ELR (cell line): ENCODE measurements at regions not wholly inside any gene's neighbourhood (a gene's known extent, or its start where the extent isn't known, plus 50 kb on each side); places are given as distances from the start of the nearest gene placed in this dataset.
A peak's percentile ranks its signal among the peaks of the same experiment; 100 is the strongest.

ENCODE experiments used
- DNase-seq: peaks from one replicate; pipeline ENCODE4 v3.0.0-alpha.2; 2015; ENCODE audit warnings: low read depth

- DNase-seq = no peak
These were observed 551.7 kb upstream of the INTU start for GRCh38 chr4:127081041-127081440.

- no peak for DNase-seq
These were observed 549.8 kb upstream of the INTU start for GRCh38 chr4:127082986-127083385.

GRCh38 chr4:127084666-127085065, 548.1 kb upstream of the INTU start:
- DNase-seq = no peak

- DNase-seq = no peak
These were observed 535.7 kb upstream of the INTU start for GRCh38 chr4:127097061-127097460.

- DNase-seq = no peak
These were observed 530.4 kb upstream of the INTU start for GRCh38 chr4:127102361-127102760.

GRCh38 chr4:127103681-127104115, 529.1 kb upstream of the INTU start:
- DNase-seq = no peak

- no peak for DNase-seq
These were observed 518.9 kb upstream of the INTU start for GRCh38 chr4:127113844-127114362.

- DNase-seq = no peak
These were observed 514.1 kb upstream of the INTU start for GRCh38 chr4:127118681-127119080.

GRCh38 chr4:127120441-127121090, 512.2 kb upstream of the INTU start:
- DNase-seq = no peak

GRCh38 chr4:127124919-127125318, 507.8 kb upstream of the INTU start:
- peak; percentile 6 for DNase-seq

- DNase-seq = no peak
These were observed 506.0 kb upstream of the INTU start for GRCh38 chr4:127126718-127127117.

GRCh38 chr4:127131527-127131926, 501.2 kb upstream of the INTU start:
- no peak for DNase-seq

- DNase-seq = no peak
These were observed 498.3 kb upstream of the INTU start for GRCh38 chr4:127134490-127134889.

- no peak for DNase-seq
These were observed 494.2 kb upstream of the INTU start for GRCh38 chr4:127138586-127138985.

- no peak for DNase-seq
These were observed 492.9 kb upstream of the INTU start for GRCh38 chr4:127139788-127140286.

- peak; percentile 50 for DNase-seq
These were observed 492.5 kb upstream of the INTU start for GRCh38 chr4:127140306-127140705.

GRCh38 chr4:127141856-127142255, 490.9 kb upstream of the INTU start:
- DNase-seq = peak; percentile 7

- DNase-seq = peak; percentile 47
These were observed 489.1 kb upstream of the INTU start for GRCh38 chr4:127143460-127144195.

- no peak for DNase-seq
These were observed 487.7 kb upstream of the INTU start for GRCh38 chr4:127145006-127145540.

GRCh38 chr4:127148165-127148564, 484.6 kb upstream of the INTU start:
- DNase-seq = no peak

GRCh38 chr4:127149086-127149485, 483.7 kb upstream of the INTU start:
- DNase-seq = no peak

GRCh38 chr4:127151941-127152340, 480.8 kb upstream of the INTU start:
- no peak for DNase-seq

GRCh38 chr4:127155116-127155515, 477.6 kb upstream of the INTU start:
- no peak for DNase-seq
